K562 (cell line): ENCODE measurements at regions not wholly inside any gene's neighbourhood (a gene's known extent, or its start where the extent isn't known, plus 50 kb on each side); places are given as distances from the start of the nearest gene placed in this dataset.

Experiments used
- ATAC-seq: fragments of 200-7000 bp; cut with Tn5 transposase; 3 replicates; pipeline ENCODE4 v1.9.1; 2020; ENCODE audit warnings: moderate library complexity
- BruUV-seq: library from RNA; stranded (reverse); fragments of 400-500 nt; replicated peaks from 2 replicates; lab custom pipeline; 2021; lab: Mats Ljungman, UMichigan
- CTCF ChIA-PET: fragments of 300-600 bp; formaldehyde crosslinking; extraction: SDS; loops from one replicate; lab custom pipeline; 2021; ENCODE audit warnings: low intra/inter-chr PET ratio; lab: Yijun Ruan, JAX
- POLR2A ChIA-PET: fragments of 300-600, 350-650 bp; sonication (Branson Sonifier 250); formaldehyde crosslinking; extraction: SDS; loops from one replicate; lab custom pipeline; 2021; ENCODE audit warnings: antibody characterized with exemption, inconsistent platforms; lab: Yijun Ruan, JAX
- DNase-seq, 4 experiments: peaks; one replicate each; pipeline versions ENCODE4 v3.0.0 to v3.0.0-alpha.2; 2011 to 2018; ENCODE audit warnings: low spot score in 3 of 4, mixed read lengths in 3 of 4; ENCODE audit errors: extremely low read depth in 1 of 4
- FAIRE-seq: peaks from 2 replicates; lab custom pipeline; 2011; peaks lifted over from hg19 to GRCh38; lab: Jason Lieb, UNC
- H2AFZ ChIP-seq: 2 replicates; pipeline ENCODE4 v1.6.0; 2011; ENCODE audit warnings: low read depth, low read length, control low read depth, inconsistent platforms
- H3K27ac ChIP-seq: fragments of 200-600 bp; 3 replicates; pipeline ENCODE4 v1.8.0; 2011; ENCODE audit warnings: low read depth, mild to moderate bottlenecking, control low read depth, inconsistent platforms, low read length, moderate library complexity, mixed read lengths; ENCODE audit errors: extremely low read depth
- H3K27me3 ChIP-seq, 2 experiments: fragments of 300-600 bp in 1 of 2; 2 replicates in 1 of 2; 3 replicates in 1 of 2; pipeline versions ENCODE4 v1.6.0 to v1.8.0; 2011; ENCODE audit warnings: inconsistent platforms in 2 of 2, low read length in 2 of 2, mild to moderate bottlenecking in 1 of 2, mixed read lengths in 1 of 2, moderate library complexity in 1 of 2; ENCODE audit not compliant: control insufficient read depth in 2 of 2, insufficient read depth in 2 of 2
- H3K36me3 ChIP-seq: fragments of 300-600 bp; 3 replicates; pipeline ENCODE4 v1.8.0; 2011; ENCODE audit warnings: mild to moderate bottlenecking, low read length, inconsistent platforms; ENCODE audit not compliant: control insufficient read depth, insufficient read depth
- H3K4me1 ChIP-seq, 2 experiments: fragments of 200-600 bp in 1 of 2; replicated peaks in 1 of 2; 2 replicates in 1 of 2; 3 replicates in 1 of 2; pipeline versions ENCODE4 v1.5.1 to v1.8.0; 2011; ENCODE audit warnings: inconsistent platforms in 2 of 2, low read length in 2 of 2, mild to moderate bottlenecking in 1 of 2, mixed read lengths in 1 of 2, moderate library complexity in 1 of 2; ENCODE audit not compliant: control insufficient read depth in 2 of 2, insufficient read depth in 2 of 2
- H3K4me2 ChIP-seq: 2 replicates; pipeline ENCODE4 v1.6.1; 2011; ENCODE audit warnings: low read length, control low read depth, inconsistent platforms, mixed read lengths; ENCODE audit not compliant: insufficient read depth
- H3K4me3 ChIP-seq: fragments of 200-600 bp; sonication (generic), shearing (Covaris generic); 2 replicates; pipeline ENCODE4 v1.5.1; 2016; ENCODE audit warnings: control low read depth, inconsistent platforms
- H3K79me2 ChIP-seq: fragments of 200-600 bp; 3 replicates; pipeline ENCODE4 v1.8.0; 2011; ENCODE audit warnings: low read length, inconsistent platforms; ENCODE audit not compliant: control insufficient read depth, insufficient read depth
- H3K9ac ChIP-seq, 2 experiments: 2 replicates each; pipeline versions ENCODE4 v1.6.0 to v1.6.1; 2011; ENCODE audit warnings: low read depth in 2 of 2, low read length in 2 of 2, control low read depth in 1 of 2, inconsistent platforms in 1 of 2, mild to moderate bottlenecking in 1 of 2, mixed read lengths in 1 of 2; ENCODE audit not compliant: insufficient read depth in 1 of 2
- H3K9me1 ChIP-seq: one replicate; pipeline ENCODE4 v1.6.0; 2011; ENCODE audit warnings: inconsistent platforms, mild to moderate bottlenecking, low read length, moderate library complexity; ENCODE audit not compliant: control insufficient read depth, insufficient read depth
- H3K9me3 ChIP-seq: replicated peaks from 2 replicates; pipeline ENCODE4 v1.5.1; 2011; ENCODE audit warnings: low read depth, low read length, inconsistent platforms; ENCODE audit not compliant: control insufficient read depth, insufficient read depth
- H4K20me1 ChIP-seq: replicated peaks from 2 replicates; pipeline ENCODE4 v1.6.1; 2011; ENCODE audit warnings: low read length, inconsistent platforms, mixed read lengths; ENCODE audit not compliant: control insufficient read depth, insufficient read depth
- CHD7 ChIP-seq: fragments of 200-600 bp; sonication (generic); IDR thresholded peaks from one replicate; pipeline ENCODE4 v1.6.1; 2012; ENCODE audit warnings: mild to moderate bottlenecking, low read depth, low read length, inconsistent platforms
- FOXA1 ChIP-seq: fragments of 450-650 bp; IDR thresholded peaks from 2 replicates; pipeline ENCODE4 v1.6.1; 2016; ENCODE audit warnings: mild to moderate bottlenecking, borderline replicate concordance
- MITF ChIP-seq: IDR thresholded peaks from 2 replicates; pipeline ENCODE4 v1.6.1; 2014; ENCODE audit warnings: antibody characterized with exemption
- SFPQ ChIP-seq: fragments of 200-400 bp; formaldehyde crosslinking; IDR thresholded peaks from 2 replicates; pipeline ENCODE4 v1.6.1; 2017; ENCODE audit warnings: mild to moderate bottlenecking, low read depth, low read length, moderate library complexity
- TAF9B ChIP-seq: fragments of 450-650 bp; IDR thresholded peaks from 2 replicates; pipeline ENCODE4 v1.6.1; 2018; ENCODE audit warnings: mild to moderate bottlenecking; ENCODE audit not compliant: partially characterized antibody
- ZNF263 ChIP-seq: sonication (generic); formaldehyde crosslinking; IDR thresholded peaks from 2 replicates; pipeline ENCODE4 v1.8.0; 2022; ENCODE audit warnings: mild to moderate bottlenecking, missing genetic modification reagents, borderline replicate concordance
- WGBS: fragments of 100-300 bp; shearing (Covaris generic); methylation state at CpG from one replicate; pipeline ENCODE4 v1.1.6; 2016; ENCODE audit warnings: low coverage, mixed read lengths; ENCODE audit not compliant: insufficient coverage; ENCODE audit errors: missing lambda C conversion rate; 5-methylcytosine and 5-hydroxymethylcytosine counted together
- in situ Hi-C: fragments of 300-500 bp; cut with MboI; formaldehyde crosslinking; loops from 4 replicates; pipeline ENCODE4 v1.15.0; 2018; ENCODE audit warnings: inconsistent platforms, mixed read lengths
- intact Hi-C: fragments of 100-400 bp; cut with micrococcal nuclease; formaldehyde crosslinking; loops from 2 replicates; pipeline ENCODE4 v1.14.2; 2022

- no peak for TF ChIP-seq SFPQ
Observed at GRCh38 chr20:11027224-11027623, 353.4 kb upstream of the JAG1 start (continued).

DNA sequence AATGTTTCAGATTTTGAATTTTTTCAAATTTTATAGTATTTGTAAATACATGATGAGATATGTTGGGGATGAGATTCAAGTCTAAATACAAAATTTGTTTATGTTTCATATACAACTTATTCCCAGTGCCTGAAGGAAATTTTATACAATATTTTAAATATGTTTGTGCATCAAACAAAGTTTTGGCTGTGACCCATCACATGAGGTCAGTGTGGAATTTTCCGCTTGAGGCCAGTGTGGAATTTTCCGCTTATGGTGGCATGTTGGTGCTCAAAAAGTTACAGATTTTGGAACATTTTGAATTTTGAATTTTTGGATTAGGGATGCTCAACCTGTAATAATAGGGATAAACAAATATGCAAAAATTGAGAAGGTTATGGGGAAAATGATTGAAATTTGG, 356.6 kb upstream of the JAG1 start:
- ChIA-PET POLR2A (no interaction called here), CTCF (no interaction called here)
- no peak overlapping the region for H3K4me2 ChIP-seq
- H3K27me3 ChIP-seq: no peaks in the 10 kb centered on the region
- ATAC-seq (no peak), DNase-seq (no peak), FAIRE-seq (no peak)
- no peak overlapping the region for H2AFZ ChIP-seq
- in situ Hi-C loops: no loop called here
- no peaks in the 10 kb centered on the region for H3K4me1 ChIP-seq
- no peak overlapping the region for H3K4me3 ChIP-seq
- intact Hi-C loops: no loop called here
- no peak overlapping the region for H3K9ac ChIP-seq
- no peaks in the 10 kb centered on the region for H4K20me1 ChIP-seq
- 0% methylated on average over 2 of the region's 2 CpGs for WGBS
- H3K27ac ChIP-seq: no peak overlapping the region
- H3K36me3 ChIP-seq: no peaks in the 10 kb centered on the region
- H3K79me2 ChIP-seq: no peaks in the 10 kb centered on the region
- H3K9me3 ChIP-seq: no peaks in the 10 kb centered on the region
- no TSS peak for BruUV-seq
- H3K9me1 ChIP-seq: no peaks in the 10 kb centered on the region
- TF ChIP-seq CHD7: no peak
- TF ChIP-seq FOXA1: no peak
- TF ChIP-seq MITF: no peak
- no peak for TF ChIP-seq ZNF263 (CRISPR knock-in tag)
- TF ChIP-seq TAF9B: no peak
